Ascending aorta (tissue), 2 donors: ENCODE measurements at regions not wholly inside any gene's neighbourhood (a gene's known extent, or its start where the extent isn't known, plus 50 kb on each side); places are given as distances from the start of the nearest gene placed in this dataset.

Experiments
- DNase-seq, 2 donors: peaks; one replicate each; pipeline ENCODE4 v3.0.0-alpha.2; 2019; ENCODE audit warnings: low spot score in 2 of 2
- H3K27ac ChIP-seq, 2 donors: fragments of 200-600 bp; sonication (generic); one replicate each; pipeline ENCODE4 v1.5.1; 2016 to 2017; ENCODE audit warnings: mild to moderate bottlenecking in 1 of 2
- H3K27me3 ChIP-seq: fragments of 200-600 bp; sonication (generic); one replicate; pipeline ENCODE4 v1.5.1; 2017
- H3K36me3 ChIP-seq, 2 donors: fragments of 200-600 bp; sonication (generic); one replicate each; pipeline ENCODE4 v1.5.1; 2016
- H3K4me1 ChIP-seq, 2 donors: fragments of 200-600 bp; sonication (generic); one replicate each; pipeline ENCODE4 v1.5.1; 2016 to 2017; ENCODE audit warnings: mild to moderate bottlenecking in 1 of 2
- H3K4me3 ChIP-seq, 2 donors: fragments of 200-600 bp; sonication (generic); one replicate each; pipeline ENCODE4 v1.5.1; 2016 to 2017; ENCODE audit warnings: mild to moderate bottlenecking in 1 of 2
- H3K9me3 ChIP-seq, 2 donors: fragments of 200-600 bp; sonication (generic); one replicate each; pipeline ENCODE4 v1.5.1; 2016
- CTCF ChIP-seq, 3 experiments: fragments of 200-600 bp in 2 of 3; fragments of 450-650 bp in 1 of 3; sonication (generic) in 2 of 3; IDR thresholded peaks; one replicate each; pipeline ENCODE4 v1.5.1; 2016 to 2019; ENCODE audit warnings: antibody characterized with exemption in 3 of 3, mild to moderate bottlenecking in 1 of 3, moderate library complexity in 1 of 3
- intact Hi-C: fragments of 100-400 bp; cut with DNase I; formaldehyde crosslinking; loops from one replicate; pipeline ENCODE4 v1.15.1; 2023

- Histone ChIP-seq H3K27ac (no peak overlapping the region), H3K9me3 (no peaks in the 10 kb centered on the region), H3K27me3 (no peaks in the 10 kb centered on the region), H3K4me1 (no peaks in the 10 kb centered on the region), H3K36me3 (no peaks in the 10 kb centered on the region), H3K4me3 (no peak overlapping the region)
- intact Hi-C loops = no loop called here
- DNase-seq = no peak
- TF ChIP-seq CTCF (IDR thresholded peaks at IDR 0.05) = no peak
These were observed 266.2 kb downstream of the ASXL3 start for GRCh38 chr18:33844232-33844631.

DNA sequence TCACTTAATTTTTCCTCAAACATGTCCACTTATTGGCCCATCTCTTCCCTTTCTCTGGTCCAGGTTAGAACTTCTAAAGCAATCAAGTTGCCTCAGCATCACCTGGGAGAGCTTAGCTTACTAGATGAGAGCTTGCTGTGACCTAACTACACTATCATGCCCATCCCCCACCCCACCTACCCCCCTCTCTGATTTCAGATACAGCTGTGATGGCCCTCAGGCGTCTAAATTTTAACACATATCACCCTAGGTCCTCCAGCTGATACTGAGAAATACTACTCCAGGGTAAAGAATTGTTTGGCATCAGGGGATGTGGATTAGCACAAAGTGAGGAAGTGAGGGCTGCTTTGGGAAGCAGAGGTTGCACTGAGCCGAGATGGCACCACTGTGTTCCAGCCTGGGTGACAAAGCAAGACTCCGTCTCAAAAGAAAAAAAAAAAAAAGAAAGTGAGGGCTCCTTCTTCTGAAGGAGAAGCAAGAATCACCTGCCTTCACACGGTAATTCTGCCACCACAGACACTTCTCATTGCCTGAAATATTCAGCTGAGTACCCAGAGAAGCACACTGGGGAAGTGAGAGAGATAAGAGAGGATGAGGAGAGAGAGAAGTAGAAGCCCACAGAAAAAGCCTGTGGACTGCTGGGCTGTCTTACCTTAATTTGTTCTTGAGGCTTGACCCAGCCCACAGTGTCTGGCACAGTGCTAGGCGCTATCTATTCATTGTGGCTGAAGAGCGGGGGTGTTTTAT, 263.4 kb downstream of the ASXL3 start:
- Histone ChIP-seq H3K27me3 (no peaks in the 10 kb centered on the region), H3K4me3 (no peak overlapping the region), H3K9me3 (no peaks in the 10 kb centered on the region), H3K36me3 (no peaks in the 10 kb centered on the region), H3K27ac (no peak overlapping the region), H3K4me1 (no peaks in the 10 kb centered on the region)
- no peak for DNase-seq
- no peak for TF ChIP-seq CTCF (IDR thresholded peaks at IDR 0.05)
- intact Hi-C loops = no loop called here

- no peak for DNase-seq
- Histone ChIP-seq H3K36me3 (no peaks in the 10 kb centered on the region), H3K27me3 (no peaks in the 10 kb centered on the region), H3K4me3 (no peak overlapping the region), H3K9me3 (no peaks in the 10 kb centered on the region), H3K27ac (no peak overlapping the region), H3K4me1 (no peaks in the 10 kb centered on the region)
- TF ChIP-seq CTCF (IDR thresholded peaks at IDR 0.05) = no peak
- intact Hi-C loops = no loop called here
These were observed 262.2 kb downstream of the ASXL3 start for GRCh38 chr18:33840212-33840593.

GRCh38 chr18:33839452-33840211, 261.6 kb downstream of the ASXL3 start:
- H3K27ac ChIP-seq = no peak overlapping the region
- TF ChIP-seq CTCF (IDR thresholded peaks at IDR 0.05) = peak in 1 of 3 experiments; percentile 48
- no peak overlapping the region for H3K4me3 ChIP-seq
- H3K27me3 ChIP-seq = no peaks in the 10 kb centered on the region
- H3K36me3 ChIP-seq = no peaks in the 10 kb centered on the region
- no peak for DNase-seq
- H3K9me3 ChIP-seq = no peaks in the 10 kb centered on the region
- H3K4me1 ChIP-seq = no peaks in the 10 kb centered on the region
- intact Hi-C loops = no loop called here

DNA sequence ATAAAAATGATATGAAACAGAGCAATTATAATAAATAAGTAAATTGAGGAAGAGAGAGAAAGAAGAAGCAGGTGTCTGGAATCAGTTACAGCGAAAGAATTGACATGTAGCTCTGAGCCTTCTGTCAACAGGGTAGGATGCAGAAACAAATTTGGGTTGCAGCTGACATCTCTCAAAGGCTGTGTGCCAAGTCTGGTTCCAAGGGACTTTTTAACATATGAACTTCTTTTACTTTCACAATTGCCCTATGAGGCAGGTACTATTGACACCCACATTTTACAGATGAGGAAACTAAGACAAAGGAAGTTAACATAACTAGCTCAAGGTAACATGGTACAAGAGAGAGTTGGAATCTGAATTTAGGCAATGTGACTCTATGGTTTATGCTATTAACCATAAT, 260.0 kb downstream of the ASXL3 start:
- no peaks in the 10 kb centered on the region for H3K9me3 ChIP-seq
- DNase-seq = no peak
- no peaks in the 10 kb centered on the region for H3K36me3 ChIP-seq
- no peak overlapping the region for H3K4me3 ChIP-seq
- H3K27ac ChIP-seq = no peak overlapping the region
- H3K4me1 ChIP-seq = no peaks in the 10 kb centered on the region
- no peak for TF ChIP-seq CTCF (IDR thresholded peaks at IDR 0.05)
- no peaks in the 10 kb centered on the region for H3K27me3 ChIP-seq
- intact Hi-C loops = no loop called here
